H1 (cell line): ENCODE measurements at regions not wholly inside any gene's neighbourhood (a gene's known extent, or its start where the extent isn't known, plus 50 kb on each side); places are given as distances from the start of the nearest gene placed in this dataset.

Experiments used
- CREB1 ChIP-seq: IDR thresholded peaks from 2 replicates; pipeline ENCODE4 v1.6.1; 2012; ENCODE audit warnings: inconsistent platforms
- EP300 ChIP-seq, 2 experiments: IDR thresholded peaks; 1 replicate in 1 of 2; 2 replicates in 1 of 2; pipeline ENCODE4 v1.6.1; 2011 to 2012; ENCODE audit warnings: low read depth in 2 of 2, low read length in 2 of 2, mild to moderate bottlenecking in 2 of 2, borderline replicate concordance in 1 of 2, inconsistent platforms in 1 of 2, moderate library complexity in 1 of 2
- EZH2 ChIP-seq: fragments of 200-600 bp; sonication (generic); IDR thresholded peaks from 2 replicates; pipeline ENCODE4 v1.7.1; 2012; ENCODE audit warnings: low read depth, mild to moderate bottlenecking, moderate library complexity, low read length, inconsistent platforms; ENCODE audit not compliant: severe bottlenecking
- GABPA ChIP-seq: IDR thresholded peaks from 2 replicates; pipeline ENCODE4 v1.6.1; 2011; ENCODE audit warnings: mild to moderate bottlenecking, low read length, moderate library complexity, borderline replicate concordance; ENCODE audit not compliant: insufficient read depth
- JUN ChIP-seq: IDR thresholded peaks from 2 replicates; pipeline ENCODE4 v1.6.1; 2011; ENCODE audit warnings: low read depth, mild to moderate bottlenecking, improper control_type of control experiment, low read length
- POLR2A ChIP-seq, 2 experiments: IDR thresholded peaks; 1 replicate in 1 of 2; 2 replicates in 1 of 2; pipeline ENCODE4 v1.6.1; 2011; ENCODE audit warnings: low read depth in 2 of 2, low read length in 2 of 2, mild to moderate bottlenecking in 2 of 2; ENCODE audit errors: control extremely low read depth in 1 of 2
- POLR2AphosphoS5 ChIP-seq: IDR thresholded peaks from 2 replicates; pipeline ENCODE4 v1.6.1; 2011; ENCODE audit warnings: low read depth, low read length
- RNF2 ChIP-seq: fragments of 200-900, 300-1000 bp; sonication (generic); IDR thresholded peaks from 2 replicates; pipeline ENCODE4 v1.7.1; 2016; ENCODE audit warnings: borderline replicate concordance, low read depth, mild to moderate bottlenecking, antibody characterized with exemption, low read length; ENCODE audit not compliant: poor library complexity, severe bottlenecking; ENCODE audit errors: missing control alignments
- SUZ12 ChIP-seq: fragments of 200-600 bp; sonication (generic); IDR thresholded peaks from 2 replicates; pipeline ENCODE4 v1.6.1; 2012; ENCODE audit warnings: mild to moderate bottlenecking, inconsistent platforms, low read length, moderate library complexity, mixed read lengths
- TCF12 ChIP-seq: IDR thresholded peaks from 2 replicates; pipeline ENCODE4 v1.6.1; 2011; ENCODE audit warnings: low read depth, mild to moderate bottlenecking, low read length
- USF2 ChIP-seq: IDR thresholded peaks from 2 replicates; pipeline ENCODE4 v1.6.1; 2011; ENCODE audit warnings: low read length, improper control_type of control experiment
- YY1 ChIP-seq: IDR thresholded peaks from 2 replicates; pipeline ENCODE4 v1.6.1; 2011; ENCODE audit warnings: low read depth, mild to moderate bottlenecking, low read length
- TF ChIP-seq, protein P1 (sequence below): IDR thresholded peaks from 2 replicates; pipeline ENCODE4 v1.6.1; 2012; ENCODE audit warnings: inconsistent platforms
- TF ChIP-seq, protein P2 (sequence below), 3 experiments: IDR thresholded peaks; 1 replicate in 2 of 3; 2 replicates in 1 of 3; pipeline versions ENCODE4 v1.5.1 to v1.6.1; 2011; ENCODE audit warnings: low read length in 3 of 3, mild to moderate bottlenecking in 3 of 3, inconsistent platforms in 2 of 3, low read depth in 1 of 3, moderate library complexity in 1 of 3; ENCODE audit not compliant: insufficient read depth in 1 of 3; ENCODE audit errors: control extremely low read depth in 1 of 3

- no peak for TF ChIP-seq POLR2AphosphoS5
- TF ChIP-seq, protein P1, sequence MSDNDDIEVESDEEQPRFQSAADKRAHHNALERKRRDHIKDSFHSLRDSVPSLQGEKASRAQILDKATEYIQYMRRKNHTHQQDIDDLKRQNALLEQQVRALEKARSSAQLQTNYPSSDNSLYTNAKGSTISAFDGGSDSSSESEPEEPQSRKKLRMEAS = no peak
- TF ChIP-seq, protein P2, sequence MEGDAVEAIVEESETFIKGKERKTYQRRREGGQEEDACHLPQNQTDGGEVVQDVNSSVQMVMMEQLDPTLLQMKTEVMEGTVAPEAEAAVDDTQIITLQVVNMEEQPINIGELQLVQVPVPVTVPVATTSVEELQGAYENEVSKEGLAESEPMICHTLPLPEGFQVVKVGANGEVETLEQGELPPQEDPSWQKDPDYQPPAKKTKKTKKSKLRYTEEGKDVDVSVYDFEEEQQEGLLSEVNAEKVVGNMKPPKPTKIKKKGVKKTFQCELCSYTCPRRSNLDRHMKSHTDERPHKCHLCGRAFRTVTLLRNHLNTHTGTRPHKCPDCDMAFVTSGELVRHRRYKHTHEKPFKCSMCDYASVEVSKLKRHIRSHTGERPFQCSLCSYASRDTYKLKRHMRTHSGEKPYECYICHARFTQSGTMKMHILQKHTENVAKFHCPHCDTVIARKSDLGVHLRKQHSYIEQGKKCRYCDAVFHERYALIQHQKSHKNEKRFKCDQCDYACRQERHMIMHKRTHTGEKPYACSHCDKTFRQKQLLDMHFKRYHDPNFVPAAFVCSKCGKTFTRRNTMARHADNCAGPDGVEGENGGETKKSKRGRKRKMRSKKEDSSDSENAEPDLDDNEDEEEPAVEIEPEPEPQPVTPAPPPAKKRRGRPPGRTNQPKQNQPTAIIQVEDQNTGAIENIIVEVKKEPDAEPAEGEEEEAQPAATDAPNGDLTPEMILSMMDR (IDR thresholded peaks at IDR 0.05; ENCODE audit: control extremely low read depth in 1 of 3, insufficient read depth in 1 of 3, low read depth in 1 of 3, low read length in 3 of 3) = no peak
- no peak for TF ChIP-seq GABPA
- TF ChIP-seq TCF12 = no peak
- no peak for TF ChIP-seq RNF2
- no peak for TF ChIP-seq EZH2
- no peak for TF ChIP-seq EP300 (IDR thresholded peaks at IDR 0.05; ENCODE audit: borderline replicate concordance in 1 of 2, low read depth in 2 of 2, low read length in 2 of 2)
- TF ChIP-seq YY1 = no peak
- TF ChIP-seq CREB1 = no peak
- TF ChIP-seq JUN = no peak
- TF ChIP-seq USF2 = no peak
- TF ChIP-seq POLR2A (IDR thresholded peaks at IDR 0.05; ENCODE audit: control extremely low read depth in 1 of 2, low read depth in 2 of 2, low read length in 2 of 2) = no peak
- TF ChIP-seq SUZ12 = no peak
Measured at GRCh38 chr14:76654573-76655108, 106.6 kb upstream of the VASH1 start.
